ENCODE measurements at regions not wholly inside any gene's neighbourhood (a gene's known extent, or its start where the extent isn't known, plus 50 kb on each side); places are given as distances from the start of the nearest gene placed in this dataset.

DNA sequence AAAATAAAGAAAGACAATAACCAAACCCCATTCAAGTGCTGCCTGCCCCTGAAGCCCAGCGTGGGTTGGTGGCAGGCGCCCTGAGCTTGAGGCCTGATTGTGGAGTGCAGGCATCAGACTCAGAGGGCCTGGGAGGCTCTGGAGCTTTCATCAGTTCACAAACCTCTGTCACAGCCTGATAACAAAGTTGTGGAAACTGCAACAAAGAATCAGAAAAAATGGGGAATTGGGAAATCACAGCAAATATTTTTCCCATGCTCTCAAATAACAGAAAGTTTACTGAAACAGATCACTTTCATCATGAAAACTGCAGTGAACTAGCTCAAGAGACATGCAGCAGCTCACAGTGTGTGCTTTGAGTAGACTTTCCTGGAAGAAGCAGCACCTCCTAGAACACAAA lies 793.6 kb downstream of the UQCRFS1 start:
- Histone ChIP-seq H2AFZ (ENCODE audit: low read depth, low read length) (no peak overlapping the region), H3K9ac (replicated peaks; ENCODE audit: extremely low read depth, insufficient read depth, low read length) (no peak overlapping the region), H3K27ac (ENCODE audit: insufficient read depth, low read depth, low read length) (no peak overlapping the region), H3K36me3 (ENCODE audit: control insufficient read depth in 2 of 2, extremely low read depth in 1 of 2, insufficient read depth in 2 of 2, low read length in 2 of 2) (no peaks in the 10 kb centered on the region), H3K4me3 (replicated peaks in 1 of 3; ENCODE audit: insufficient read depth in 1 of 3, low read depth in 1 of 3, low read length in 3 of 3) (no peak overlapping the region), H3K4me2 (ENCODE audit: insufficient read depth, low read length) (no peak overlapping the region), H3K9me1 (replicated peaks; ENCODE audit: control insufficient read depth, extremely low read depth, insufficient read depth, low read length) (no peaks in the 10 kb centered on the region), H4K20me1 (replicated peaks; ENCODE audit: control insufficient read depth, extremely low read depth, insufficient read depth, low read length) (no peaks in the 10 kb centered on the region), H3K4me1 (ENCODE audit: control insufficient read depth, extremely low read depth, insufficient read depth, low read length) (no peaks in the 10 kb centered on the region), H3K27me3 (ENCODE audit: control insufficient read depth in 2 of 2, insufficient read depth in 2 of 2, low read length in 2 of 2) (no peaks in the 10 kb centered on the region), H3K9me3 (replicated peaks; ENCODE audit: control insufficient read depth, insufficient read depth, low read length) (no peaks in the 10 kb centered on the region), H3K79me2 (ENCODE audit: control insufficient read depth, insufficient read depth, low read length) (no peaks in the 10 kb centered on the region)
- FAIRE-seq (no peak), DNase-seq (ENCODE audit: low read depth, low spot score) (no peak)
- CTCF ChIA-PET = no interaction called here
- intact Hi-C loops (cut with micrococcal nuclease) = no loop called here
- no TSS peak for BruUV-seq (replicated peaks)
- dilution Hi-C loops (cut with MboI; ENCODE audit: extremely low pct_ligation_motif_present, low sequenced_read_pairs) = no loop called here
- POLR2A ChIA-PET = no interaction called here
- TF ChIP-seq POLR2A (IDR thresholded peaks at IDR 0.05; ENCODE audit: low read depth, low read length) (no peak), FOS (IDR thresholded peaks at IDR 0.05; ENCODE audit: borderline replicate concordance, insufficient read depth, low read length) (no peak)

DNA sequence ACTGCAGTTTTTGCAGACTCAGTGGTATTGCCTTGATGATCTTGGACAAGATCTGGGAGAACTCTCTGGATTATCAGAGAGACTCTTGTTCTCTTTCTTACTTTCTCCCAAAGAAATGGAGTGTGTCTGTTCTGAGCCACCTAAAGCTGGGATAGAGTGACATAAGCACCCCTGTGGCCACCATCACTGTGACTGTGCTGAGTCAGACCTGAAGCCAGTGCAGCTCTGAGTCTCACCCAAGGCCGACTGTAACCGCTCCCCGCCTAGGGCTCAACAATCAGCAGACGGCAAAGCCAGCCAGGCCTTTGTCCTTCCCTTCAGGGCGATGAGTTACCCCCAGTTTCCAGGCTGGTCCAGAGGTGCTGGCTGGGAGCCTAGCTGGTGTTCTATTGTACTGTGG lies 795.6 kb downstream of the UQCRFS1 start:
- no TSS peak for BruUV-seq (replicated peaks)

More for the DNA sequence above, 795.6 kb downstream of the UQCRFS1 start:
- no peaks in the 10 kb centered on the region for H3K4me1 ChIP-seq (ENCODE audit: control insufficient read depth, extremely low read depth, insufficient read depth, low read length)
- DNase-seq (ENCODE audit: low read depth, low spot score) = no peak
- H3K27me3 ChIP-seq (ENCODE audit: control insufficient read depth in 2 of 2, insufficient read depth in 2 of 2, low read length in 2 of 2) = no peaks in the 10 kb centered on the region
- no peak overlapping the region for H2AFZ ChIP-seq (ENCODE audit: low read depth, low read length)
- H3K79me2 ChIP-seq (ENCODE audit: control insufficient read depth, insufficient read depth, low read length) = no peaks in the 10 kb centered on the region
- H3K4me2 ChIP-seq (ENCODE audit: insufficient read depth, low read length) = no peak overlapping the region
- H3K4me3 ChIP-seq (replicated peaks in 1 of 3; ENCODE audit: insufficient read depth in 1 of 3, low read depth in 1 of 3, low read length in 3 of 3) = no peak overlapping the region
- FAIRE-seq = no peak
- no peak for TF ChIP-seq MYC (IDR thresholded peaks at IDR 0.05; ENCODE audit: low read depth, low read length)
- TF ChIP-seq, protein P1, sequence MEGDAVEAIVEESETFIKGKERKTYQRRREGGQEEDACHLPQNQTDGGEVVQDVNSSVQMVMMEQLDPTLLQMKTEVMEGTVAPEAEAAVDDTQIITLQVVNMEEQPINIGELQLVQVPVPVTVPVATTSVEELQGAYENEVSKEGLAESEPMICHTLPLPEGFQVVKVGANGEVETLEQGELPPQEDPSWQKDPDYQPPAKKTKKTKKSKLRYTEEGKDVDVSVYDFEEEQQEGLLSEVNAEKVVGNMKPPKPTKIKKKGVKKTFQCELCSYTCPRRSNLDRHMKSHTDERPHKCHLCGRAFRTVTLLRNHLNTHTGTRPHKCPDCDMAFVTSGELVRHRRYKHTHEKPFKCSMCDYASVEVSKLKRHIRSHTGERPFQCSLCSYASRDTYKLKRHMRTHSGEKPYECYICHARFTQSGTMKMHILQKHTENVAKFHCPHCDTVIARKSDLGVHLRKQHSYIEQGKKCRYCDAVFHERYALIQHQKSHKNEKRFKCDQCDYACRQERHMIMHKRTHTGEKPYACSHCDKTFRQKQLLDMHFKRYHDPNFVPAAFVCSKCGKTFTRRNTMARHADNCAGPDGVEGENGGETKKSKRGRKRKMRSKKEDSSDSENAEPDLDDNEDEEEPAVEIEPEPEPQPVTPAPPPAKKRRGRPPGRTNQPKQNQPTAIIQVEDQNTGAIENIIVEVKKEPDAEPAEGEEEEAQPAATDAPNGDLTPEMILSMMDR (IDR thresholded peaks at IDR 0.05; ENCODE audit: extremely low read depth in 1 of 2, insufficient read depth in 1 of 2, low read depth in 1 of 2, low read length in 2 of 2) = no peak
- no peak for TF ChIP-seq FOS (IDR thresholded peaks at IDR 0.05; ENCODE audit: borderline replicate concordance, insufficient read depth, low read length)
- no peak for TF ChIP-seq POLR2A (IDR thresholded peaks at IDR 0.05; ENCODE audit: low read depth, low read length)
- TF ChIP-seq GATA2 (IDR thresholded peaks at IDR 0.05; ENCODE audit: insufficient read depth, insufficient read length, low read depth, low read length) = no peak
- TF ChIP-seq, protein P2, sequence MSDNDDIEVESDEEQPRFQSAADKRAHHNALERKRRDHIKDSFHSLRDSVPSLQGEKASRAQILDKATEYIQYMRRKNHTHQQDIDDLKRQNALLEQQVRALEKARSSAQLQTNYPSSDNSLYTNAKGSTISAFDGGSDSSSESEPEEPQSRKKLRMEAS (IDR thresholded peaks at IDR 0.05; ENCODE audit: insufficient read depth, insufficient read length) = no peak
- no peak for TF ChIP-seq JUN (IDR thresholded peaks at IDR 0.05; ENCODE audit: borderline replicate concordance, insufficient read depth, insufficient read length, low read depth)
- TF ChIP-seq EZH2 (IDR thresholded peaks at IDR 0.05; ENCODE audit: borderline replicate concordance, low read depth, low read length, severe bottlenecking) = no peak
- no peak for TF ChIP-seq POLR2AphosphoS5 (IDR thresholded peaks at IDR 0.05; ENCODE audit: insufficient read depth, low read depth, low read length)
- intact Hi-C loops (cut with micrococcal nuclease) = no loop called here
- no peak overlapping the region for H3K27ac ChIP-seq (ENCODE audit: insufficient read depth, low read depth, low read length)
- ChIA-PET CTCF (no interaction called here), POLR2A (no interaction called here)
- H3K36me3 ChIP-seq (ENCODE audit: control insufficient read depth in 2 of 2, extremely low read depth in 1 of 2, insufficient read depth in 2 of 2, low read length in 2 of 2) = no peaks in the 10 kb centered on the region
- dilution Hi-C loops (cut with MboI; ENCODE audit: extremely low pct_ligation_motif_present, low sequenced_read_pairs) = no loop called here
- H3K9me3 ChIP-seq (replicated peaks; ENCODE audit: control insufficient read depth, insufficient read depth, low read length) = peaks cover 2% of the 10 kb centered on the region
- H3K9ac ChIP-seq (replicated peaks; ENCODE audit: extremely low read depth, insufficient read depth, low read length) = no peak overlapping the region
- H3K9me1 ChIP-seq (replicated peaks; ENCODE audit: control insufficient read depth, extremely low read depth, insufficient read depth, low read length) = no peaks in the 10 kb centered on the region
- H4K20me1 ChIP-seq (replicated peaks; ENCODE audit: control insufficient read depth, extremely low read depth, insufficient read depth, low read length) = no peaks in the 10 kb centered on the region

Measured in endothelial cell of umbilical vein (primary cell).